Esophagus muscularis mucosa (tissue), 3 donors: ENCODE measurements at regions not wholly inside any gene's neighbourhood (a gene's known extent, or its start where the extent isn't known, plus 50 kb on each side); places are given as distances from the start of the nearest gene placed in this dataset.
"Not testable (repeated sequence)": the region's sequence is repeated elsewhere in the genome, so short reads cannot be mapped to it uniquely, and the experiment has no call there.

Experiments
- POLR2A ChIP-seq: fragments of 450-650 bp; IDR thresholded peaks from one replicate; pipeline ENCODE4 v1.6.1; 2017; ENCODE audit warnings: antibody characterized with exemption, moderate library complexity, mild to moderate bottlenecking, low read depth
- TF ChIP-seq, protein P1 (sequence below), 3 experiments: fragments of 200-600 bp in 2 of 3; fragments of 450-650 bp in 1 of 3; sonication (generic) in 2 of 3; IDR thresholded peaks; one replicate each; pipeline ENCODE4 v1.5.1; 2017 to 2019; ENCODE audit warnings: antibody characterized with exemption in 3 of 3, mild to moderate bottlenecking in 2 of 3, moderate library complexity in 1 of 3

DNA sequence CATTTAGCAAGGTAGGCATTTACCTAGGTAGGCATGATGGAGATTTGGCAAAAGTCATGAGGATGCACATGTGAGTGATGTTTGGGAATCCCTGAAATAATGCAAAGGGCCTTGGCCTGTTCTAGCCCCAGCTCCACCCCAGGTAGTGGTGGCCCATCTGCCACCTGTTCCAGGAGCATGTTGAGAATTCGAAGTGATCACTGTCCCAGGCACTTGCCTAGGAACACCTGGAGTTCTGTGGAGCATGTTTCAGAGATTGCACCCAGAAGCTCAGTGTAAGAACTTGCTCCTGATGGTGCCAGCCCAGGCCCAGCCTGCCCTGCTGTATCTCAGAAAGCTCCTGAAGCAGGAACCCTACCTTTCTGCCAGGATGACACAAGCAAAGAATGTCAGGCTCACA is 211.6 kb upstream of the ZNF469 start:
- TF ChIP-seq, protein P1, sequence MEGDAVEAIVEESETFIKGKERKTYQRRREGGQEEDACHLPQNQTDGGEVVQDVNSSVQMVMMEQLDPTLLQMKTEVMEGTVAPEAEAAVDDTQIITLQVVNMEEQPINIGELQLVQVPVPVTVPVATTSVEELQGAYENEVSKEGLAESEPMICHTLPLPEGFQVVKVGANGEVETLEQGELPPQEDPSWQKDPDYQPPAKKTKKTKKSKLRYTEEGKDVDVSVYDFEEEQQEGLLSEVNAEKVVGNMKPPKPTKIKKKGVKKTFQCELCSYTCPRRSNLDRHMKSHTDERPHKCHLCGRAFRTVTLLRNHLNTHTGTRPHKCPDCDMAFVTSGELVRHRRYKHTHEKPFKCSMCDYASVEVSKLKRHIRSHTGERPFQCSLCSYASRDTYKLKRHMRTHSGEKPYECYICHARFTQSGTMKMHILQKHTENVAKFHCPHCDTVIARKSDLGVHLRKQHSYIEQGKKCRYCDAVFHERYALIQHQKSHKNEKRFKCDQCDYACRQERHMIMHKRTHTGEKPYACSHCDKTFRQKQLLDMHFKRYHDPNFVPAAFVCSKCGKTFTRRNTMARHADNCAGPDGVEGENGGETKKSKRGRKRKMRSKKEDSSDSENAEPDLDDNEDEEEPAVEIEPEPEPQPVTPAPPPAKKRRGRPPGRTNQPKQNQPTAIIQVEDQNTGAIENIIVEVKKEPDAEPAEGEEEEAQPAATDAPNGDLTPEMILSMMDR (IDR thresholded peaks at IDR 0.05) = not testable (repeated sequence)
- TF ChIP-seq POLR2A = not testable (repeated sequence)
